ENCODE measurements at regions not wholly inside any gene's neighbourhood (a gene's known extent, or its start where the extent isn't known, plus 50 kb on each side); places are given as distances from the start of the nearest gene placed in this dataset.
"Not testable (repeated sequence)": the region's sequence is repeated elsewhere in the genome, so short reads cannot be mapped to it uniquely, and the experiment has no call there.

- not testable (repeated sequence) for TF ChIP-seq CREB5 (CRISPR knock-in tag; IDR thresholded peaks at IDR 0.05; ENCODE audit: low read depth); ARNTL (CRISPR knock-in tag; IDR thresholded peaks at IDR 0.05; ENCODE audit: borderline replicate concordance, low read depth)
These were observed 666.8 kb upstream of the LCORL start for GRCh38 chr4:18688351-18688750.

Data from SK-N-SH treated with all-trans-retinoic acid at 6 μM for 48 hours (cell line).